ENCODE measurements at regions not wholly inside any gene's neighbourhood (a gene's known extent, or its start where the extent isn't known, plus 50 kb on each side); places are given as distances from the start of the nearest gene placed in this dataset.

DNA sequence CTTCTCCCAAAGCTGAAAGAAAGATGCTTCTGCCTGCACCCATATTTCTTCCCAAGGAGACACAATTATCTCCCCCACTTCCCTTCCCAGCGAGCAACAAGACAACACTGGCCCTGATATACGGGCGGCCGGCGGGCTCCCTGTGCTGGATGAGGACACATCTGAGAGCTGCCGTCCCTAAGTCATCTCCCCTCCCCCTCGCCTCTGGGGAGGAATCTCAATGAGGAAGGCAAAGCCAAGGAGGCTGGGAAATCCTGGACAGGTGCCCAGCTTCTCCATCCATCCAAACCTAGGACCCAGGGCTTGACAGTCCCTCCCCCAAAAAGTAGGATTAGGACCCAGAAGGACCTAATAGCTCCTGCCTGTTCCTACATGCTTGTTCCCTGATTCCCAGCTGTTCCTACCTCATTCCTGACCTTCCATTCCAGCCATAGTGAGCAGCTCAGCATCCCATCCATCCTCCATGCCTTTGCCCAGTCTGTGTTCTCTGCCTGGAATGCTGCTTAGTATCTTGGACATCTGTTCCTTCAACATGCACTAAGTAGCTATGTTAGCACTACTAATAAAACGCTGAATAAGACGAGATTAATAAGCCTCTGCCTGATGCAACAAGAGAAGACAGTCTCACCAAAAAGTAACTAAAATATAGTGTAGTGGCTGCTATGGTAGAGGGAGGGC is 167.9 kb downstream of the CCT6B start:
- H3K4me1 ChIP-seq (ENCODE audit: control insufficient read depth in 2 of 2, insufficient read depth in 2 of 2, low read length in 2 of 2) = no peaks in the 10 kb centered on the region
- H3K27ac ChIP-seq (ENCODE audit: low read depth in 1 of 2, low read length in 1 of 2) = no peak overlapping the region
- no peaks in the 10 kb centered on the region for H3K27me3 ChIP-seq (ENCODE audit: control insufficient read depth in 2 of 2, insufficient read depth in 1 of 2, low read length in 1 of 2)
- 73% methylated on average over 9 of the region's 9 CpGs for WGBS
- no peaks in the 10 kb centered on the region for H3K36me3 ChIP-seq (ENCODE audit: control insufficient read depth in 2 of 2, insufficient read depth in 2 of 2, low read length in 1 of 2)
- no peak for DNase-seq (ENCODE audit: low read depth in 6 of 9, low spot score in 9 of 9)
- H3K9me3 ChIP-seq (ENCODE audit: control insufficient read depth in 2 of 2, insufficient read depth in 1 of 2, low read length in 1 of 2) = no peaks in the 10 kb centered on the region
- H3K4me3 ChIP-seq (ENCODE audit: low read length in 2 of 2) = no peak overlapping the region

GRCh38 chr17:34788696-34789095 is 172.6 kb downstream of the CCT6B start:
- no peak overlapping the region for H3K27ac ChIP-seq (ENCODE audit: low read depth in 1 of 2, low read length in 1 of 2)
- WGBS = 95% methylated on average over 6 of the region's 6 CpGs
- H3K27me3 ChIP-seq (ENCODE audit: control insufficient read depth in 2 of 2, insufficient read depth in 1 of 2, low read length in 1 of 2) = no peaks in the 10 kb centered on the region
- DNase-seq (ENCODE audit: low read depth in 6 of 9, low spot score in 9 of 9) = no peak
- H3K9me3 ChIP-seq (ENCODE audit: control insufficient read depth in 2 of 2, insufficient read depth in 1 of 2, low read length in 1 of 2) = no peaks in the 10 kb centered on the region
- H3K36me3 ChIP-seq (ENCODE audit: control insufficient read depth in 2 of 2, insufficient read depth in 2 of 2, low read length in 1 of 2) = no peaks in the 10 kb centered on the region
- no peaks in the 10 kb centered on the region for H3K4me1 ChIP-seq (ENCODE audit: control insufficient read depth in 2 of 2, insufficient read depth in 2 of 2, low read length in 2 of 2)
- no peak overlapping the region for H3K4me3 ChIP-seq (ENCODE audit: low read length in 2 of 2)

DNA sequence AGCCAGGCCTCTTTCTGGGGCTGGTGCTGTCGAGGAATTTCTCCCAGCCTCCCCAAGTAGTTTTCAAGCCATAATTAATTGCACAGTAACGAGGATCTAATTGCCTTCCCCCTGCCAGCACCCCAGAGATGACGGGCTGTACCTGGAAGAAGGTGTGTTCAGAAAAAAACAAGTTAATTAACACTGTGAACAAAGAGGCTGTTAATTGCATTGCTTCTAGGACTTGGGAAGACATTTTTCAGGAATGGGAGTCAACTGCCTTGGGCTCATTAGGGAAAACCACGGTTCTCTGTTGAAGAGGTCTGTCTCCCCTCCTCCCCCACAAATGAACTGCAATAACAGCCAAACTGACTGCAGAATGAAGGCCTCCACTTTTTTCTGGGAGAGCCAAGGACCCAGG is 176.7 kb downstream of the CCT6B start:
- H3K4me1 ChIP-seq (ENCODE audit: control insufficient read depth in 2 of 2, insufficient read depth in 2 of 2, low read length in 2 of 2) = no peaks in the 10 kb centered on the region
- H3K36me3 ChIP-seq (ENCODE audit: control insufficient read depth in 2 of 2, insufficient read depth in 2 of 2, low read length in 1 of 2) = no peaks in the 10 kb centered on the region
- H3K27me3 ChIP-seq (ENCODE audit: control insufficient read depth in 2 of 2, insufficient read depth in 1 of 2, low read length in 1 of 2) = no peaks in the 10 kb centered on the region
- no peak overlapping the region for H3K4me3 ChIP-seq (ENCODE audit: low read length in 2 of 2)
- 59% methylated on average over 4 of the region's 4 CpGs for WGBS
- H3K9me3 ChIP-seq (ENCODE audit: control insufficient read depth in 2 of 2, insufficient read depth in 1 of 2, low read length in 1 of 2) = no peaks in the 10 kb centered on the region
- no peak overlapping the region for H3K27ac ChIP-seq (ENCODE audit: low read depth in 1 of 2, low read length in 1 of 2)
- DNase-seq (ENCODE audit: low read depth in 6 of 9, low spot score in 9 of 9) = no peak

DNA sequence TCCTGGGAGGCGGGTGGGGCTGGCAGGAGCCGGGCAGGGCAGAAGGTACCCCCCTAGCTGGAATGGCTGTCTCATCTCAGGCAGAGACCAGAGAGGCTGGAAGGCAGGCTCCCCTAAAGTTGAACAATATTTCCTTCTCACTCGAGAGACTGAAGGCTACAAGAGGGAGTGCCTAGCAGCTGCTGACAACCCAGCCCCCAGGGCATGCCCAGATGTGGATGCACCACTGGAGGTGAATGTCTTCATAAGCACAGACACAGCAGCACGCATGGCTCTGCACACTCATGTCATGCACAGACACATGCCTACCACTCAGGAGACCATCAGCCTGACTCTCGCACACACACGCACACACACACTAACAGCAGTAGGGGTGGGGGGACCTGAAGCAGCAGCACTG is 179.0 kb downstream of the CCT6B start:
- WGBS = 90% methylated on average over 6 of the region's 6 CpGs
- Histone ChIP-seq H3K27ac (ENCODE audit: low read depth in 1 of 2, low read length in 1 of 2) (no peak overlapping the region), H3K4me3 (ENCODE audit: low read length in 2 of 2) (no peak overlapping the region), H3K36me3 (ENCODE audit: control insufficient read depth in 2 of 2, insufficient read depth in 2 of 2, low read length in 1 of 2) (no peaks in the 10 kb centered on the region), H3K27me3 (ENCODE audit: control insufficient read depth in 2 of 2, insufficient read depth in 1 of 2, low read length in 1 of 2) (no peaks in the 10 kb centered on the region), H3K9me3 (ENCODE audit: control insufficient read depth in 2 of 2, insufficient read depth in 1 of 2, low read length in 1 of 2) (no peaks in the 10 kb centered on the region), H3K4me1 (ENCODE audit: control insufficient read depth in 2 of 2, insufficient read depth in 2 of 2, low read length in 2 of 2) (no peaks in the 10 kb centered on the region)
- no peak for DNase-seq (ENCODE audit: low read depth in 6 of 9, low spot score in 9 of 9)

- Histone ChIP-seq H3K27me3 (ENCODE audit: control insufficient read depth in 2 of 2, insufficient read depth in 1 of 2, low read length in 1 of 2) (no peaks in the 10 kb centered on the region), H3K4me3 (ENCODE audit: low read length in 2 of 2) (no peak overlapping the region), H3K36me3 (ENCODE audit: control insufficient read depth in 2 of 2, insufficient read depth in 2 of 2, low read length in 1 of 2) (no peaks in the 10 kb centered on the region), H3K27ac (ENCODE audit: low read depth in 1 of 2, low read length in 1 of 2) (no peak overlapping the region), H3K4me1 (ENCODE audit: control insufficient read depth in 2 of 2, insufficient read depth in 2 of 2, low read length in 2 of 2) (no peaks in the 10 kb centered on the region), H3K9me3 (ENCODE audit: control insufficient read depth in 2 of 2, insufficient read depth in 1 of 2, low read length in 1 of 2) (no peaks in the 10 kb centered on the region)
- WGBS = 67% methylated on average over 12 of the region's 12 CpGs
- no peak for DNase-seq (ENCODE audit: low read depth in 6 of 9, low spot score in 9 of 9)
These were observed 179.6 kb downstream of the CCT6B start for GRCh38 chr17:34781571-34782108.

- Histone ChIP-seq H3K36me3 (ENCODE audit: control insufficient read depth in 2 of 2, insufficient read depth in 2 of 2, low read length in 1 of 2) (no peaks in the 10 kb centered on the region), H3K9me3 (ENCODE audit: control insufficient read depth in 2 of 2, insufficient read depth in 1 of 2, low read length in 1 of 2) (no peaks in the 10 kb centered on the region), H3K4me1 (ENCODE audit: control insufficient read depth in 2 of 2, insufficient read depth in 2 of 2, low read length in 2 of 2) (no peaks in the 10 kb centered on the region), H3K27me3 (ENCODE audit: control insufficient read depth in 2 of 2, insufficient read depth in 1 of 2, low read length in 1 of 2) (no peaks in the 10 kb centered on the region), H3K27ac (ENCODE audit: low read depth in 1 of 2, low read length in 1 of 2) (no peak overlapping the region), H3K4me3 (ENCODE audit: low read length in 2 of 2) (no peak overlapping the region)
- WGBS = 89% methylated on average over 3 of the region's 3 CpGs
- no peak for DNase-seq (ENCODE audit: low read depth in 6 of 9, low spot score in 9 of 9)
These were observed 180.2 kb downstream of the CCT6B start for GRCh38 chr17:34781071-34781470.

DNA sequence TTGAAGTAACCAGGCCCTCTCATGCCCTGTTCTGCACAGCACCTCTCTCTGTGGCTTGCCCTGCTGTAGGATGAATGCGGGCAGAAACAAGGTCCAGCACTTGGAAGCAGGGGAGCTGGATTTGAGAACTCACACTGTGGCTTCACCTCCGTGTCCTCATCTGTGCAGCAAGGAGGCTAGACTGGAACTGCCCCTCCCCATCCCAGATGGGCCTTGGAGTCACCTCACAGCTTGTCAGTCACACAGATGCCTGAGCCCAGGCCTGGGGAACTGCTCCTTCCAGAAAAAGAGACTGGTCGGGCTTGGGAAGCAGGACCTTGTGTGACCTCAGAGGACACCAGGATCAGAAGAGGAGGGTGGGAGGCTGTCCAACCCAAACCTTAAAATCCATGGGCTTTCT is 180.8 kb downstream of the CCT6B start:
- Histone ChIP-seq H3K27ac (ENCODE audit: low read depth in 1 of 2, low read length in 1 of 2) (no peak overlapping the region), H3K4me3 (ENCODE audit: low read length in 2 of 2) (no peak overlapping the region), H3K27me3 (ENCODE audit: control insufficient read depth in 2 of 2, insufficient read depth in 1 of 2, low read length in 1 of 2) (no peaks in the 10 kb centered on the region), H3K4me1 (ENCODE audit: control insufficient read depth in 2 of 2, insufficient read depth in 2 of 2, low read length in 2 of 2) (no peaks in the 10 kb centered on the region), H3K36me3 (ENCODE audit: control insufficient read depth in 2 of 2, insufficient read depth in 2 of 2, low read length in 1 of 2) (no peaks in the 10 kb centered on the region), H3K9me3 (ENCODE audit: control insufficient read depth in 2 of 2, insufficient read depth in 1 of 2, low read length in 1 of 2) (no peaks in the 10 kb centered on the region)
- WGBS = 93% methylated on average over 3 of the region's 3 CpGs
- DNase-seq (ENCODE audit: low read depth in 6 of 9, low spot score in 9 of 9) = no peak

DNA sequence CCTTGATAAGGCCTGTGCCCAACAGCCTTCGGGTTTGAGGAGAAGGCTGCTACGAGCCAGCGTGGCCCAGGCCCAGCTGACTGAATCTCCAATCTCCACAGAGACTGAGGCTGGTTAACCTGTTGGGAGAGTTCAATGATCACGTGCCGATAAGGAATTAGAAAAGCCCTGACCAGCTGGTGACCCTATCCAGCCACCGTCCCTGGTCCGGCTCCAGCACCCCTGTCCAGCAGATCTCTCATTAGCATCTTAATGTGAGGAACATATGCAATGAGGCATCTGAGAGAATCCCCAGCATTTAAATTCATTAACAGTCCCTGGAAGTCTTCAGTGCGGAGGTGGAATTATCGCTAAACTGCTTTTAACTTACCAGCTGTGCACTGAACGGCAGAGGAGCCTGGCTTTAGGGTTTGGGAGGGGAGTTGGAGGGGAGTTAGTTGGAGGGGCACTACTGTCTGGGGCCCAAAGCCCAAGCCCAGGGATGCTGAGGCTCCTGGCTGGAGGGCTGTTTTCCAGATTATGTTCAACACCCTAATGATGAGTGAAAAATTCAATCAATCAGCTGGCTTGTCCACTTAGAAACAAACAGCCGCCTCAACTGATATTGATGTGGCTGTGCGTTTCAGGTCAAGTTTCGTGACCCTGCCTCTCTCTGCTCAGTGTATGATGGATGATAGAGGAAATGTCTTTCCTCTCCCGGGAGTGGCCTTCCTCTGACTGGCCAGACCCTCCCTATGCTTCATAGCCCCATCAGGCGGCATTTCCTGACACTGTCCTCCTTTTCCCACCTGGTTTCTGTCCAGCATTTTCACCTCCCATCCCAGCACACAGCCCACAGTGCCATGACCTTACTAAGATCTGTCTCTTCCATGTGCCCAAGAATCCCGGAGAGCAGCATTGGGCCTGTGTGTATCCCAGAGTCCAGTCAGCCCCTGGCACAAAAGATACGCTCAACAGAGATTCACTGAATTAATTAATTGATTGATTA is 184.5 kb downstream of the CCT6B start:
- Histone ChIP-seq H3K4me1 (ENCODE audit: control insufficient read depth in 2 of 2, insufficient read depth in 2 of 2, low read length in 2 of 2) (no peaks in the 10 kb centered on the region), H3K4me3 (ENCODE audit: low read length in 2 of 2) (no peak overlapping the region), H3K27ac (ENCODE audit: low read depth in 1 of 2, low read length in 1 of 2) (no peak overlapping the region), H3K27me3 (ENCODE audit: control insufficient read depth in 2 of 2, insufficient read depth in 1 of 2, low read length in 1 of 2) (no peaks in the 10 kb centered on the region), H3K9me3 (ENCODE audit: control insufficient read depth in 2 of 2, insufficient read depth in 1 of 2, low read length in 1 of 2) (no peaks in the 10 kb centered on the region), H3K36me3 (ENCODE audit: control insufficient read depth in 2 of 2, insufficient read depth in 2 of 2, low read length in 1 of 2) (no peaks in the 10 kb centered on the region)
- 78% methylated on average over 17 of the region's 17 CpGs for WGBS
- no peak for DNase-seq (ENCODE audit: low read depth in 6 of 9, low spot score in 9 of 9)

DNA sequence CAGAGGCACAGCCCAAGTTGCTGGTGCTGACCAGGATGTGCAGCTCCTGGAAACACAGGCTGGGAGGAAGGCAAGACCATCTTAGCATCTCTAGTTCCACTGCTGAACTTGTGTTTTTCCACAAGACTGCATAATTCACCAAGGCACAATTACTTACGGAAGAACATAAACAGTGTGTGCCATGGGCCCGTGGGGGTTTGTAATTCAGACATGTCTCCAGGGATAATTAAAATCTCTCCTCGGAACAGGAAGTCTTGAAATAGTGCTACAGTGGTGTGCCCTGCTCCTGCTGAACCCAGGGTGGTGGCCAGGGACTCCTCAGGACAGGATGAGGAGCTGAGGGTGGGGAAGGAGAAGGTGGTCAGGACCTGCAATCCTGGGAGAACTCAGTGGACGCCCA is 188.2 kb downstream of the CCT6B start:
- DNase-seq (ENCODE audit: low read depth in 6 of 9, low spot score in 9 of 9) = no peak

More for the DNA sequence above, 188.2 kb downstream of the CCT6B start:
- Histone ChIP-seq H3K4me3 (ENCODE audit: low read length in 2 of 2) (no peak overlapping the region), H3K4me1 (ENCODE audit: control insufficient read depth in 2 of 2, insufficient read depth in 2 of 2, low read length in 2 of 2) (no peaks in the 10 kb centered on the region), H3K27ac (ENCODE audit: low read depth in 1 of 2, low read length in 1 of 2) (no peak overlapping the region), H3K36me3 (ENCODE audit: control insufficient read depth in 2 of 2, insufficient read depth in 2 of 2, low read length in 1 of 2) (no peaks in the 10 kb centered on the region), H3K27me3 (ENCODE audit: control insufficient read depth in 2 of 2, insufficient read depth in 1 of 2, low read length in 1 of 2) (no peaks in the 10 kb centered on the region), H3K9me3 (ENCODE audit: control insufficient read depth in 2 of 2, insufficient read depth in 1 of 2, low read length in 1 of 2) (no peaks in the 10 kb centered on the region)
- WGBS = 86% methylated on average over 4 of the region's 4 CpGs
